ACHN (cell line): ENCODE measurements at regions not wholly inside any gene's neighbourhood (a gene's known extent, or its start where the extent isn't known, plus 50 kb on each side); places are given as distances from the start of the nearest gene placed in this dataset.
A peak's percentile ranks its signal among the peaks of the same experiment; 100 is the strongest.

Experiments
- DNase-seq: peaks from one replicate; pipeline ENCODE4 v3.0.0-alpha.2; 2015
- in situ Hi-C: cut with HindIII; loops from 2 replicates; pipeline ENCODE4 v1.10.0; 2017; ENCODE audit warnings: low sequenced_read_pairs, low pct_ligation_motif_present, low pct_unique_long_range_greater_than_20kb

DNA sequence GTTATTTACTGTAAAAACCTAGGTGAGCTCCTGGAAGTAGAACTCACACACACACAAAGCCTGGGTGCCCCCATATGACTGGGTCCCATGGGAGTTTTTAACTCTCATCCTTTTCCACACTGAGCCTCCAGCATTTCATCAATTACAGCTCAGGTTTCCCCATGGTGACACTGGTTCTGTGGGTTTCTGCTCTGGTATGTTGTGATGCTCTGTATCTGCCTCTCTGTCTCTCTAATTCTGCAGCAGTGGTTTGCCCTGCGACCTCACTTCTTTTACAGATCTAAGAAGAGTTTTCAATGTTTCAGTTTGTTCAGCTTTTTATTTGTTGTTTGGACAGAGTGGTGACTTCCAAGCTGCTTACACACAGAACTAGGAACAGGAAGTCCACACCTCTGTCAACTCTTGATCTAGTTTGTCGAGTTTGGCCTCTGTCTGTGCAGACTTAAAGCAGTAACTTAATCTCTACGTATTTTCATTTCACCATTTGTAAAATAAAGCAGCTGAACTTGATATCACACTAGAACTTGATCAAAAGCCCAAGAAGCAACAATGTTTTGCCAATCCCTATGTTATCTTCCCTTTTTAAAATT is 554.3 kb downstream of the EPHA7 start:
- in situ Hi-C loops, result no loop called here
- no peak for DNase-seq

DNA sequence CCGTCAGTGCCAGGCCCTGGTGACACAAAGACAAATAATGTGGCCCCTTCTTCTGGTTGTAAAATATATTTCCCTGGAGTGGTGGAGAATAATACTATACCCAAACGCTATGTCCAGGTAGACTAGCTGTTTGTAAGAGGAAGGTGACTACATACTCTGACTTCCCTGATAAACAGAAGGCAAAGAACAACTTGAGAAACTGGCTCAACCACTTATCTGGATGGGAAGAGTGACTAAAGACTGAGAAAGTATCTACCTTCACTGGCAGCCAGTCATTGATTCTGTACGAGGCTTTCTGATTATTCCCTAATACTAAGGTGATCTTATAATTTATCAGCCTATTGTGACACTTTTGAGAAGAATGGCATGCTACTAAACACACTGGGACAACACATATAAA is 569.7 kb downstream of the EPHA7 start:
- in situ Hi-C loops, result no loop called here

DNA sequence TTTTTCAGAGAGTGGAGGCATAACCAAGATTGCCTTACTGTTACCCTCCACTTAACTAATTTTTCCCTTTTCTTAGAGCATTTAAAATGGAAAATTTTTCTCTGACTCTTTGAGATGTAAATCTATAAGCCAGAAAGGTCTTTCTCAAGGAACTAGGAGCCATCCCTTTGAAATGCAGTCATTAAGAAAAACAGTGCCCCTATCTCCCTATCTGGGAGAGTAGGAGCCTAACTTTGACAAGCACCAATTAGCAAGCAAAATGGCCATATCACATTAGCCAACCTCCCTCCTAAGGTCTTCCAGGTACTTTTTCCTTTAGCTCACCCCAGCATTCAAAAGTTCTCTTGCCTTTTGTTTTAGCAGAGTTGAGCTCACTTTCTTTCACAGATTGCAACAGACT is 570.5 kb downstream of the EPHA7 start:
- in situ Hi-C loops, result no loop called here
- DNase-seq, result no peak

More for the DNA sequence above, 569.7 kb downstream of the EPHA7 start:
- no peak for DNase-seq

- in situ Hi-C loops, result no loop called here
- DNase-seq, result no peak
These were observed 570.9 kb downstream of the EPHA7 start for GRCh38 chr6:92848459-92848858.

DNA sequence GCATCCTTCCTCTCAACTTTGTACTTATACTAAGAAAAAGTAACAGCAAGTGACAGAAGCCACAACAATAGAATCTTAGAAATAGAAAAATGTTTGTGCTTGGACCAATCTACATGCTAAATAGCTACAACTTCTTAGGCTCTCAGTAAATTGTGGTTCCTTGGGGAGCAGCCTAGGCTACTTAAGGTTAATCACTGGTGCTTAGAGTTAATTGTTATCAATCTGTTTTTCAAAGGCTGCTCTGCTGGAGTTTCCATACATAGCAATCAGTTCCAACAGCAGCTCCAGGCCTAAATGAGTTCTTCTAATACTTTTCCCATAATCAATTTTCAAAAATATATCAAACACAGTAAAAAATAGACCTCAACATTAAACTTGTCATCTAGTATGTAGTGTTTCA is 571.4 kb downstream of the EPHA7 start:
- in situ Hi-C loops, result no loop called here
- no peak for DNase-seq

GRCh38 chr6:92840246-92840930 is 579.0 kb downstream of the EPHA7 start:
- in situ Hi-C loops, result no loop called here
- DNase-seq, result no peak

DNA sequence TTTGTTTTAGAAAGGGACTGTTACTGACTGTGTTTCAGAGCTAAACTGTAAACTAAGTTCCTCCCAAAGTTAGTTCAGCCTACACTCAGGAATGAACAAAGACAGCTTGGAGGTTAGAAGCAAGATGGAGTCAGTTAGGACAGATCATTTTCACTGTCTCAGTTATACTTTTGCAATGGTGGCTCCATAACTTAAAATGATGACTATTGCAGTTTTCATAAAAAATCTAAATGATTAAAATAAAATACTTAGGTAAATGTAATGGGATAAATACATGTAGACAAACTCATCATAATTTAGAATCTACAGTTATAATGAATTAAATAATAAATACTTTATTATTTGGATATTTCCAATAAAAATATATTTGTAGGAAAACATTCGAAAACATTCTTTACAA is 590.6 kb downstream of the EPHA7 start:
- DNase-seq, result no peak
- in situ Hi-C loops, result no loop called here

GRCh38 chr6:92827104-92827503 is 592.3 kb downstream of the EPHA7 start:
- no peak for DNase-seq
- in situ Hi-C loops, result no loop called here

DNA sequence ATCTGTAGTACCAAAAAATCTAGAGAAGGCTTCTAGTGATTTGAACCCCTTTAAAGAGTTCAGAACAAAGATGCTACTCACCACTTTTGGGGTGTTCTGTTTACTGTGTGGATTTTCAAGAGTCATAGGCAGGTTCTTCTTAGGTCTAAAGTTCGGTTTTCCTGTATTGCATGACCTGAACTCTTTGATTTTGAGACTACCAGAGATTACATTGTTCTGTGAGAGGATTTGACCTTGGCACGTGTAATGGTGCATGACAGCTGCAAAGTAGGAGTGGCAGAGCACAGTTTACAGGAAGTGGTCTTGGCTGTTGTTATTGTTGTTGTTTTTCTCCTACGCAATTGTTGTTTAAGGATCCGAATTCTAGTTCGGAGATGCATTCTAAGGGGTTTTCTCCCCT is 592.7 kb downstream of the EPHA7 start:
- DNase-seq, result no peak
- in situ Hi-C loops, result no loop called here

- in situ Hi-C loops, result no loop called here
- no peak for DNase-seq
These were observed 597.1 kb downstream of the EPHA7 start for GRCh38 chr6:92822222-92822621.

DNA sequence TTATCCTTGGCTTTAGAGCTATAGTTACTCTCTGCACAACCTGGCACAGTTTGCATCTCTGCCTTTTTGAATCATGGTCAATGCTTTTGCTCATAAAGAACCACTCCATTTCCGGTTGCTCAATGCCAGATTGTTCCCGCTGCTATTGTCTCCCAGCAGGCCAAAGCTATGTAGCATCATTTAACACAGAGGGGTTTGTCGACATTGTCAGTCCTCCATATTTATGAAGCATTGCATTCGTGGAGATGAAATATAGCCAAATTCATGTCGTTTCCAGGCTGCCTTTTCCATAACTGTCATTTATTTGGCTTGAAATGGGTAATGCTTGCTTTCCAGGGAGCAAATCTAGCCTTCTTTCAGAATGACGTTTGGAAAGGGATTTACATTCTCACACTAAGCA is 598.8 kb downstream of the EPHA7 start:
- in situ Hi-C loops, result no loop called here
- no peak for DNase-seq

DNA sequence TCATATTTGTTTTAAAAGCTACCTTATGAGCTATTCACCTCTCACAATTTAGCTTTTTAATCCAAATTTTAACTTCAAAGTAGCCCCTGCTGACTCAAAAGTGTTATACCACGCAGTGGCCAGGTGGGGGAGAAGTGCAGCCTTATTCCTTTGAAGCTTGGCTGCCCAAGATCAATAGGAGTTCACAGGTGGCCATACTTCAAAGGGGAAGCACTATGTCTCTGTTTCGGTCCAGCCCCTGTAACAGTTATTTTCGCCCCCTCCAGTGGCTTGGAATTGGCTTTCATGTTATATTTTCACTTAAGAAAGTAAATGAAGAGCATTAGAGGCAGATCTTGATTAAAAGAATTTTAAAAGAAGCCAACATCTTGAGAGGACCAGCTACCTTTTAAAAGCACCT is 608.4 kb downstream of the EPHA7 start:
- DNase-seq, result peak; percentile 40
- in situ Hi-C loops, result no loop called here

GRCh38 chr6:92806254-92806653 is 613.1 kb downstream of the EPHA7 start:
- in situ Hi-C loops, result no loop called here
- no peak for DNase-seq

DNA sequence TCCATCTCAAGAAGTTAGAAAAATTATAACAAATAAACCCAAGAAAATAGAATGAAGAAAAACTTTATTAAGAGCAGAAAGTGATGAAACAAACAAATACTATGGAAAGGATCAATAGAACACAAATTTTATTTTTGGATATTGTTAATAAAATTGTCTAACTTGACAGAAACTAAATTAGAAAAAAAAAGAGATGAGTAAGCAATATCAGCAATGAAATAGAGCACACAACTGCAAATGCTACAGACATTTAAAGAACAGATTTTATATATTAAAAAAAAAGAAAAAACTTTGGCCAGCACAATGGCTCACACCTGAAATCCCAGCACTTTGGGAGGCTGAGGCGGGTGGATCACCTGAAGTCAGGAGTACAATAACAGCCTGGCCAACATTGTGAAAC is 628.0 kb downstream of the EPHA7 start:
- no peak for DNase-seq
- in situ Hi-C loops, result no loop called here

DNA sequence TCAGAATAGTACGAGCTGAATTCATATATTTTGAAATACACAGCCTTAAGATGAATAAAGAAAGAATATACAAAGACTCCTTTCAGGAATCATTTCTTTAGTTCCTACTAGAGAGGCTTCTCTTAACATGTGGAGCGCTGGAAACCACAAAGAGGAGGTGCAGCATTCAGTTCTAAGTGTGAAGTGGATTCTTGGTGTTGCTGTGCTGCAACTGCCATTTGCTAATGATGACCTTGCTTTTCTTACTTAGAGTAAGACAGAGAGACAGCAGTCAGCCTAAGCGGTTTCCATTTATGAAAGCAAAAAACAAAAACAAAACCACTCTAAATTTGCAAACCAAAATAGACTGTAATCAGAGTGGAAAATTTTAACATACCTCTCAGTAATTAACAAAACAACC is 629.0 kb downstream of the EPHA7 start:
- in situ Hi-C loops, result no loop called here
- DNase-seq, result no peak

GRCh38 chr6:92784235-92784634 is 635.1 kb downstream of the EPHA7 start:
- in situ Hi-C loops, result no loop called here

GRCh38 chr6:92779746-92780145 is 639.6 kb downstream of the EPHA7 start:
- in situ Hi-C loops, result no loop called here
- no peak for DNase-seq

More at GRCh38 chr6:92784235-92784634, 635.1 kb downstream of the EPHA7 start:
- DNase-seq, result no peak

DNA sequence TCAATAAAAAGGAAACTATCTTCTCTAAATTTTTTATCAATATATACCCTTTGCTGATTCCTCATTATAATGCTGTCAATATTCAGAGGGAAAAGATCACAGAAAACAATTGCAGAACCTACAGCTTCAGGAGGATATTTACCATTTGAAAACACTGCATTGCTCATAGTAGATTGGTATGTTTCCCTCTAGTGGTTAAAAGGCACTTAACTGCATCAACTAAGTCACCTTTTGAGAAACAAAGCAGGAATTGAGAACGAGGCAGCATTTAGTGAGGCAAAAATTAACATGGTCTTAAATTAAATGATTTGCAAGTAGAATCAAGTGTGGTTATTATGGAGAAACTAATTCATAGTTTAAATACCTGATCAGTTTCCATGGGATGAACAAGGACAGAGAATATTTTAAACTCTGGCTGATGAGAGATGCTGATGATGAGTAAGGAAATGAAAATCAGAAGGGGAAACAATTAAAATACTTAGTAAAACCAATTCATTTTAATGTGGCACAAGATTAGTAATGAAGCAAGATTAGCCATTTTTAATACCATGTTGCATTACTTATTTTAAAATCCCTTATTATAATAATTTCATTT is 642.1 kb downstream of the EPHA7 start:
- DNase-seq, result peak; percentile 25
- in situ Hi-C loops, result no loop called here

DNA sequence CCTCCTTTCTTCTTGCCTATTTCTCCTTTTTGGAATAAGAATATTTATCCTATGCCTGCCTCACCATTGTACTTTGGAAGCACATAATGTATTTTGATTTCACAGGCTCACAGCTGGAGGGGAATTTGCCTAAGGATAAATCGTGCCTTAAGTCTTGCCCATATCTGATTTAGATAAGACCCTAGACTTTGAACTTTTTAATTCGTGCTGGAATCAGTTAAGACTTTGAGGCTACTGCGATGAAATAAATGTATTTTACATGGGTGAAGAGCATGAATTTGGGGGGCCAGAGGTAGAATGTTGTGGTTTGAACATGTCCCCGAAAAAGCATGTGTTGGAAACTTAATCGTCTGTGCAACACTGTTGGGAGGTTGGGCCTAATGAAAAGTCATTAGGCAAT is 648.8 kb downstream of the EPHA7 start:
- in situ Hi-C loops, result no loop called here
- DNase-seq, result no peak

- in situ Hi-C loops, result no loop called here
- DNase-seq, result no peak
These were observed 652.3 kb downstream of the EPHA7 start for GRCh38 chr6:92767101-92767500.
